Sciatic nerve (tissue), 2 donors: ENCODE measurements at regions not wholly inside any gene's neighbourhood (a gene's known extent, or its start where the extent isn't known, plus 50 kb on each side); places are given as distances from the start of the nearest gene placed in this dataset.
"Not testable (repeated sequence)": the region's sequence is repeated elsewhere in the genome, so short reads cannot be mapped to it uniquely, and the experiment has no call there.

Source experiments
- ATAC-seq: fragments of 200-7000 bp; cut with Tn5 transposase; one replicate; pipeline ENCODE4 v1.9.1; 2020; ENCODE audit warnings: mild to moderate bottlenecking, moderate library complexity
- DNase-seq: peaks from one replicate; pipeline ENCODE4 v3.0.0-alpha.2; 2020; ENCODE audit warnings: low spot score
- intact Hi-C: fragments of 100-400 bp; cut with DNase I; formaldehyde crosslinking; loops from one replicate; pipeline ENCODE4 v1.14.2; 2022
- donor health status: DM: no; HTN: no; CAD: no.
- donor health status: DM: no; HTN: no; CAD: no.

DNA sequence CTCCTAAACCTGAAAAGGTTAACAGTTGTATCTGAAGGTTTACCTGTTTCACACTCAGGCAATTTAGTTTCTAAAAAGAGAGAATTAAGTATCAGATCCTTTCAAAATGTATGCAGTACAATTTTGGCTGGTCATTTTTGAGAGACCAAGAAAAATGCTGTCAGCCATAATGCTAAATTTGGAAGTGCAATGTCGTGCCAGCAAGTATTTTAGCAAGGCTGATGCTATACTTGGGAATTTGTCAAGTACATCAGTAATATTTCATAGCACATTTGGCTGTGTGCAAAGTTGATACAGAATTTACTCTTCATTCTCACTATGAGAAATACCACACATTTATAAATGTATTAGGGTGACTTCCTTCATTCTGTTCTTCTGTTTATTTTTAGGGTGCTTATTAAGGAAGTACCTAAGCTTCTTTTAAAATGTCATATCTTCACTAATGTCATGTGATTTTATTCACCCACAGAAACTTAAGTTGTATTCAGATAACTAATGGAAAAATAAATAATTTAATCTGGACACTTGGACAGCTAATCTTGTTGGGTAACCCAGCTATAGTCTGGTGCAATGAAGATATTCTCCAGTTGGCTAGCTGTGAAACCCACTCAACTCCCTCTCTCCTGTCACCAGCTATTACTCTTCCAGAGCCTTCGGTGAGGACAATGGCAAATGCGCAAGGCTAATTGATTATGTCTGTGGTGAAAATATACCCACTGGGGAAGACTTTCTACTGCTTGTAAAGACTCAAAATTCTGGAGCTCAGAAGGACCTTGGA lies 84.2 kb upstream of the TLL1 start:
- DNase-seq (no peak), ATAC-seq (no peak)
- intact Hi-C loops: no loop called here

DNA sequence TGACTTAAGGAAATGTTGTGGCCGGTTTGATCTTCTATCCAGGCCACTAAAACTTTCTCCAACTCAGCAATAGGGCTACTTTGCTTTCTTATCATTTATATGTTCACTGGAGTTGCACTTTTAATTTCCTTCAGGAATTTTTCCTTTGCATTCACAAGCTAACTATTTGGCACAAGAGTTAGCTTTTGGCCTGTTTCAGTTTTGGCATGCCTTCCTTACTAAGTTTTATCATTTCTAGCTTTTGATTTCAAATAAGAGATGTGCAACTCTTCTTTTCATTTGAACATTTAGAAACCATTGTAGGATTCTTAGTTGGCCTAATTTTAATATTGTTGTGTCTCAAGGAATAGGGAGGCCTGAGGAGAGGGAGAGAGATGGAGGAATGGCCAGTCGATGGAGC lies 79.8 kb upstream of the TLL1 start:
- DNase-seq: no peak
- ATAC-seq: no peak
- intact Hi-C loops: no loop called here

- ATAC-seq: no peak
- intact Hi-C loops: no loop called here
- DNase-seq: no peak
Observed at GRCh38 chr4:165794834-165795233, 78.2 kb upstream of the TLL1 start.

- DNase-seq (no peak), ATAC-seq (no peak)
- intact Hi-C loops: no loop called here
Observed at GRCh38 chr4:165799384-165799815, 73.6 kb upstream of the TLL1 start.

DNA sequence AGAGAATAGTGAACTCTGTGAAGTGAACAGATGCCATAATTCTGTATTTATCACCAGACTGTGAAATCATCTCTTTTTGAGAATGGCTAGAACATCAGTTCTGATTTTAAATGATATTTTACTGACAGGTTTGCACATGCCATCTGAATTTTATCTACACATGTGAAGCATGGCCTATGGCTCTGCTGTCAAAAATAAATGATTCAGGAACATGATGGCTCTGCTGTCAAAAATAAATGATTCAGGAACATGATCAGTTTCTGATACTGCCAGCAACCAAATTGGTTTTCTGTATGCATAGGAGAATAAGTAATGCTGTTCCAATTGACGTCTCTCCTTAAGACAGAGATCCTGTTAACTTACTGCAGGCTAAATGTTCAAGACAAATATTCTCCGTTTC lies 70.6 kb upstream of the TLL1 start:
- no peak for DNase-seq
- intact Hi-C loops: no loop called here
- no peak for ATAC-seq

- intact Hi-C loops: no loop called here
- ATAC-seq: no peak
- no peak for DNase-seq
Observed at GRCh38 chr4:165803005-165803404, 70.0 kb upstream of the TLL1 start.

DNA sequence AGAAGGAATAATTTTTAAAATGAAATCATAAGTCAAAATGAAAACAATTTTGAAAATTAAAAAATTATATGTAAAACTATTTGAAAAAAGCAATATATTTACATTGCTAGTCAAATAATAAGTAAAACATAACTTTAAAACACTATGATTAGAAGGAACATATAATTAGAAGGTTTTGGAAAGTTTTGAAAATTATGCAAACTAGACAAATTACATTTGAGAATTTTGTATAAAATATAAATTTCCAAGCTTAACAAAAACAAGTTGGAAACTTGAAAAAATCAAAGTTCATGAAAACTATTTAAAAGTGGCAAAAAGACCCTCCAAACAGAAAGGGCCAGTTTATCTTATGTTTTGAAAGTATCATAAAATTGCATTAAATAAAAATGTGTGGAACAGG lies 67.6 kb upstream of the TLL1 start:
- intact Hi-C loops: no loop called here
- ATAC-seq (no peak), DNase-seq (no peak)

- DNase-seq (no peak), ATAC-seq (no peak)
- intact Hi-C loops: no loop called here
Observed at GRCh38 chr4:165806613-165807012, 66.4 kb upstream of the TLL1 start.

- DNase-seq (no peak), ATAC-seq (no peak)
- intact Hi-C loops: no loop called here
Observed at GRCh38 chr4:165810726-165811125, 62.3 kb upstream of the TLL1 start.

DNA sequence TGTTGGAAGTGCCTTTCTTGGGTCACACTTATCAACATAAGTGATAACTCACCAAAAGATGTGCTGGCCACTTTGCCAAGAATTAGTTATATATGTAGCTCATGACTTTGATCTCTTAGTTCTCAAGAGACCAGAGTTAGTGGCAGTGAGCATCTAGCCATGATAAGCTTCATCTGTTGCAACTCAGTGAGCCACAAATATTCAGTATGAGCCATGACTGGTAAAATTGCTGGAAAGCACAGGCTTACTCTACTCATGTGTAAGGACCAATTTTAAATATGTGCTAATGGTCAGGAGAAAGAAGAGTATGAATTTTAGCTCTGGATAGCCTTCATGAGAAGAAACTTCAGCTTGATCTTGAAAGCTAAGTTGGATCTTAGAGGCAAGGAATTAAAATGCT lies 59.4 kb upstream of the TLL1 start:
- intact Hi-C loops: no loop called here
- ATAC-seq (no peak), DNase-seq (no peak)

DNA sequence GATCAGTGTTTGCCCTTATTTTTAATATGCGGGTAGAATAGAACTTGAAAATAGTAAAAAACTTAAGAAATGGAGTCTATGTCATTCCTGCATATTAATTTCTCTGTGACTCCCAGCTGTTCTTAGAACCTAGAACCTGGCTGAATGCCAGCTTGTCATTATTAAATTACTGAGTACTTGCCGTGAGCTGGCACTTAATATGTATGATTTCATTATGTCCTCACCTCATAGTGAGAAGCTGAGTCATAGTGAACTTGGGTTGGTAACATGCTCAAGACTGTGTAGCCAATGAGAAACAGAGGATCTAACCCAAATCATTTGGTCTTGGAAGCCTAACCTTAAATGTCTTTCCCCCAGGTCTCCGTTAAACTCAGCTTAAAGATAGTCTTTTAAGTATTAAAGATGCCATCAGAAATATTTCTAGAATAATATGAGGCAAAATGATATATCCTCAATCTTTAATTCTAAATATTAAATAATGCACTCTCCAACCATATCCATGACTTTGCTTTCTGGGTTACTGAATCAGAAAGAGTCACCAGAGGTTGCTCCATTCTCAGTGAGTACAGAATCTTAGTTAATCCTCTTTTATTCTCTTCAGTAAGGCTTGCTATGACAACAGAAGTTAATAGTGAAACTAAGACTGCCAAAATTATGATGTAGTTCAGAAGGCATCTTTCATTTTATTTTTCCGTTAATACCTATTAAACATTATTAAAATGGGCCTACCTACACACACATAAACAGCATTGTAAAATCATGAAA lies 58.6 kb upstream of the TLL1 start:
- no peak for DNase-seq
- intact Hi-C loops: no loop called here
- ATAC-seq: no peak

GRCh38 chr4:165819126-165819525 lies 53.9 kb upstream of the TLL1 start:
- DNase-seq, intact Hi-C loops, ATAC-seq: not testable (repeated sequence)
